ENCODE measurements at regions not wholly inside any gene's neighbourhood (a gene's known extent, or its start where the extent isn't known, plus 50 kb on each side); places are given as distances from the start of the nearest gene placed in this dataset.

- no peak for TF ChIP-seq L3MBTL2 (conservative IDR thresholded peaks at IDR 0.05)
- TF ChIP-seq ELF4 (IDR thresholded peaks at IDR 0.05): no peak
- TF ChIP-seq FOXM1 (IDR thresholded peaks at IDR 0.05; ENCODE audit: borderline replicate concordance): no peak
- TF ChIP-seq HDGF (IDR thresholded peaks at IDR 0.05; ENCODE audit: borderline replicate concordance): no peak
These were observed 578.4 kb downstream of the CCDC171 start for GRCh38 chr9:16131264-16131663.
